Endothelial cell (in vitro differentiated cells): ENCODE measurements at regions not wholly inside any gene's neighbourhood (a gene's known extent, or its start where the extent isn't known, plus 50 kb on each side); places are given as distances from the start of the nearest gene placed in this dataset.
"Not testable (repeated sequence)": the region's sequence is repeated elsewhere in the genome, so short reads cannot be mapped to it uniquely, and the experiment has no call there.

ENCODE experiments used
- DNase-seq: peaks from one replicate; pipeline ENCODE4 v3.0.0; 2021; ENCODE audit warnings: low spot score
- H3K27ac Mint-ChIP-seq: one replicate; pipeline ENCODE4 v1.8.0; 2021; ENCODE audit warnings: mixed read lengths, inconsistent platforms; ENCODE audit not compliant: unreplicated experiment
- H3K27me3 Mint-ChIP-seq: one replicate; pipeline ENCODE4 v1.8.0; 2021; ENCODE audit warnings: mild to moderate bottlenecking, moderate library complexity, mixed read lengths, inconsistent platforms; ENCODE audit not compliant: unreplicated experiment
- H3K36me3 Mint-ChIP-seq: one replicate; pipeline ENCODE4 v1.8.0; 2021; ENCODE audit warnings: mild to moderate bottlenecking, low read depth, mixed read lengths, inconsistent platforms; ENCODE audit not compliant: unreplicated experiment
- H3K4me1 Mint-ChIP-seq: one replicate; pipeline ENCODE4 v1.8.0; 2021; ENCODE audit warnings: mild to moderate bottlenecking, mixed read lengths, inconsistent platforms; ENCODE audit not compliant: unreplicated experiment
- H3K4me3 Mint-ChIP-seq: one replicate; pipeline ENCODE4 v1.8.0; 2021; ENCODE audit warnings: mild to moderate bottlenecking, mixed read lengths, inconsistent platforms; ENCODE audit not compliant: unreplicated experiment
- H3K9me3 Mint-ChIP-seq: one replicate; pipeline ENCODE4 v1.8.0; 2021; ENCODE audit warnings: mixed read lengths, inconsistent platforms; ENCODE audit not compliant: unreplicated experiment
- CTCF ChIP-seq: fragments of 200-600 bp; sonication (generic); IDR thresholded peaks from one replicate; pipeline ENCODE4 v1.5.0; 2021; ENCODE audit warnings: antibody characterized with exemption; ENCODE audit not compliant: unreplicated experiment

- no peak overlapping the region for H3K27ac Mint-ChIP-seq
- no peaks in the 10 kb centered on the region for H3K36me3 Mint-ChIP-seq
- DNase-seq = no peak
- no peak overlapping the region for H3K4me3 Mint-ChIP-seq
- no peaks in the 10 kb centered on the region for H3K9me3 Mint-ChIP-seq
- no peak for TF ChIP-seq CTCF
- H3K4me1 Mint-ChIP-seq = peaks cover 3% of the 10 kb centered on the region
- H3K27me3 Mint-ChIP-seq = no peaks in the 10 kb centered on the region
Measured at GRCh38 chr2:53209679-53210458, 557.7 kb upstream of the CHAC2 start.

GRCh38 chr2:53208815-53209214 is 558.8 kb upstream of the CHAC2 start:
- Mint-ChIP-seq H3K27ac (no peak overlapping the region), H3K27me3 (no peaks in the 10 kb centered on the region), H3K4me3 (no peak overlapping the region), H3K4me1 (peaks cover 3% of the 10 kb centered on the region), H3K36me3 (no peaks in the 10 kb centered on the region), H3K9me3 (no peaks in the 10 kb centered on the region)
- DNase-seq = no peak
- no peak for TF ChIP-seq CTCF

GRCh38 chr2:53206226-53206625 is 561.4 kb upstream of the CHAC2 start:
- H3K27me3 Mint-ChIP-seq, H3K36me3 Mint-ChIP-seq, H3K27ac Mint-ChIP-seq, H3K4me1 Mint-ChIP-seq, H3K9me3 Mint-ChIP-seq, H3K4me3 Mint-ChIP-seq, DNase-seq: not testable (repeated sequence)

- H3K36me3 Mint-ChIP-seq = no peaks in the 10 kb centered on the region
- no peak overlapping the region for H3K27ac Mint-ChIP-seq
- no peak overlapping the region for H3K4me3 Mint-ChIP-seq
- no peak for DNase-seq
- no peak for TF ChIP-seq CTCF
- H3K9me3 Mint-ChIP-seq = no peaks in the 10 kb centered on the region
- H3K27me3 Mint-ChIP-seq = no peaks in the 10 kb centered on the region
- peaks cover 6% of the 10 kb centered on the region for H3K4me1 Mint-ChIP-seq
Measured at GRCh38 chr2:53202063-53202462, 565.5 kb upstream of the CHAC2 start.

- H3K27me3 Mint-ChIP-seq = no peaks in the 10 kb centered on the region
- DNase-seq = no peak
- no peaks in the 10 kb centered on the region for H3K36me3 Mint-ChIP-seq
- H3K27ac Mint-ChIP-seq = no peak overlapping the region
- H3K4me1 Mint-ChIP-seq = peaks cover 3% of the 10 kb centered on the region
- H3K9me3 Mint-ChIP-seq = no peaks in the 10 kb centered on the region
- TF ChIP-seq CTCF = no peak
- H3K4me3 Mint-ChIP-seq = no peak overlapping the region
Measured at GRCh38 chr2:53200072-53200471, 567.5 kb upstream of the CHAC2 start.
